NCI-H1930 (cell line): ENCODE measurements at regions not wholly inside any gene's neighbourhood (a gene's known extent, or its start where the extent isn't known, plus 50 kb on each side); places are given as distances from the start of the nearest gene placed in this dataset.

Experiments
- DNase-seq, 2 experiments: peaks; one replicate each; lab custom pipeline; 2025; lab: John Stamatoyannopoulos, UW

GRCh38 chr15:29601811-29602210 is 220.5 kb downstream of the TJP1 start:
- DNase-seq, result no peak

GRCh38 chr15:29600262-29600661 is 222.0 kb downstream of the TJP1 start:
- DNase-seq, result no peak

- DNase-seq, result peak in 1 of 2 experiments; percentile 1
Observed at GRCh38 chr15:29596266-29596665, 226.0 kb downstream of the TJP1 start.

GRCh38 chr15:29593629-29594028 is 228.6 kb downstream of the TJP1 start:
- no peak for DNase-seq

GRCh38 chr15:29593111-29593510 is 229.2 kb downstream of the TJP1 start:
- DNase-seq, result no peak

- no peak for DNase-seq
Observed at GRCh38 chr15:29590701-29591100, 231.6 kb downstream of the TJP1 start.

- DNase-seq, result no peak
Observed at GRCh38 chr15:29589975-29590374, 232.3 kb downstream of the TJP1 start.

- no peak for DNase-seq
Observed at GRCh38 chr15:29589416-29589815, 232.9 kb downstream of the TJP1 start.

GRCh38 chr15:29573197-29573838 is 248.9 kb downstream of the TJP1 start:
- DNase-seq, result no peak

- no peak for DNase-seq
Observed at GRCh38 chr15:29571792-29572431, 250.4 kb downstream of the TJP1 start.

- peak in 1 of 2 experiments; percentile 40 for DNase-seq
Observed at GRCh38 chr15:29570948-29571791, 251.1 kb downstream of the TJP1 start.

- DNase-seq, result peak in 1 of 2 experiments; percentile 2
Observed at GRCh38 chr15:29570121-29570947, 251.9 kb downstream of the TJP1 start.

GRCh38 chr15:29569533-29570092 is 252.7 kb downstream of the TJP1 start:
- no peak for DNase-seq

GRCh38 chr15:29568840-29569532 is 253.3 kb downstream of the TJP1 start:
- DNase-seq, result peak; percentile 19 to 64

GRCh38 chr15:29567336-29567735 is 254.9 kb downstream of the TJP1 start:
- no peak for DNase-seq

GRCh38 chr15:29566914-29567313 is 255.4 kb downstream of the TJP1 start:
- DNase-seq, result no peak

- no peak for DNase-seq
Observed at GRCh38 chr15:29563112-29563511, 259.2 kb downstream of the TJP1 start.

GRCh38 chr15:29560896-29561295 is 261.4 kb downstream of the TJP1 start:
- no peak for DNase-seq

GRCh38 chr15:29558261-29558660 is 264.0 kb downstream of the TJP1 start:
- DNase-seq, result no peak

GRCh38 chr15:29557171-29557570 is 265.1 kb downstream of the TJP1 start:
- DNase-seq, result no peak

GRCh38 chr15:29556380-29556779 is 265.9 kb downstream of the TJP1 start:
- no peak for DNase-seq
